GM12865 (cell line): ENCODE measurements at regions not wholly inside any gene's neighbourhood (a gene's known extent, or its start where the extent isn't known, plus 50 kb on each side); places are given as distances from the start of the nearest gene placed in this dataset.
A peak's percentile ranks its signal among the peaks of the same experiment; 100 is the strongest.
"Not testable (repeated sequence)": the region's sequence is repeated elsewhere in the genome, so short reads cannot be mapped to it uniquely, and the experiment has no call there.

ENCODE experiments used
- DNase-seq: peaks from one replicate; pipeline ENCODE4 v3.0.0; 2010; ENCODE audit warnings: low read depth
- H3K4me3 ChIP-seq: 2 replicates; pipeline ENCODE4 v1.5.1; 2011; ENCODE audit warnings: mild to moderate bottlenecking, low read depth, low read length, control low read depth
- TF ChIP-seq, protein P1 (sequence below): IDR thresholded peaks from 2 replicates; pipeline ENCODE4 v1.5.1; 2011; ENCODE audit warnings: low read length, control low read depth, low read depth, inconsistent platforms; ENCODE audit not compliant: insufficient read depth; ENCODE audit errors: missing control alignments

GRCh38 chr15:26294059-26294689 is 431.0 kb upstream of the ATP10A start:
- TF ChIP-seq, protein P1, sequence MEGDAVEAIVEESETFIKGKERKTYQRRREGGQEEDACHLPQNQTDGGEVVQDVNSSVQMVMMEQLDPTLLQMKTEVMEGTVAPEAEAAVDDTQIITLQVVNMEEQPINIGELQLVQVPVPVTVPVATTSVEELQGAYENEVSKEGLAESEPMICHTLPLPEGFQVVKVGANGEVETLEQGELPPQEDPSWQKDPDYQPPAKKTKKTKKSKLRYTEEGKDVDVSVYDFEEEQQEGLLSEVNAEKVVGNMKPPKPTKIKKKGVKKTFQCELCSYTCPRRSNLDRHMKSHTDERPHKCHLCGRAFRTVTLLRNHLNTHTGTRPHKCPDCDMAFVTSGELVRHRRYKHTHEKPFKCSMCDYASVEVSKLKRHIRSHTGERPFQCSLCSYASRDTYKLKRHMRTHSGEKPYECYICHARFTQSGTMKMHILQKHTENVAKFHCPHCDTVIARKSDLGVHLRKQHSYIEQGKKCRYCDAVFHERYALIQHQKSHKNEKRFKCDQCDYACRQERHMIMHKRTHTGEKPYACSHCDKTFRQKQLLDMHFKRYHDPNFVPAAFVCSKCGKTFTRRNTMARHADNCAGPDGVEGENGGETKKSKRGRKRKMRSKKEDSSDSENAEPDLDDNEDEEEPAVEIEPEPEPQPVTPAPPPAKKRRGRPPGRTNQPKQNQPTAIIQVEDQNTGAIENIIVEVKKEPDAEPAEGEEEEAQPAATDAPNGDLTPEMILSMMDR = no peak
- H3K4me3 ChIP-seq = no peak overlapping the region
- DNase-seq = no peak

GRCh38 chr15:26287381-26287780 is 424.3 kb upstream of the ATP10A start:
- no peak overlapping the region for H3K4me3 ChIP-seq

DNA sequence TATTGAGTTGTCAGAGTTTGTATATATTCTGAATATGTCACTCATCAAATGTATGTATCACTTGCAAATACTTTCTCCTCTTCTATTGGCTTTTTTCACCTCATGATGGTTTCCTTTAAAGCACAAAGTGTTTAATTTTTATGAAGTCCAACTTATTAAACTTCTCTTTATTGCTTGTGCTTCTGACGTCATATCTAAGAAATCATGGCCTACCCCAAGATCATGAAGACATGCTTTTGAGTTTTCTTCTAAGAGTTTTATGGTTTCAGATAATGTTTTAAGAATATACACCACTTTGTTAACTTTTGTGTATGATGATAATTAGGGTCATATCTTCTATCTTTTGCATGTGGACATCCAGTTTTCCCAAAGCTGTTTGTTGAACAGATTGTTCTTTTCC is 417.2 kb upstream of the ATP10A start:
- no peak for DNase-seq
- H3K4me3 ChIP-seq = no peak overlapping the region
- TF ChIP-seq, protein P1 = no peak

More at GRCh38 chr15:26287381-26287780, 424.3 kb upstream of the ATP10A start:
- DNase-seq = no peak
- TF ChIP-seq, protein P1 = no peak

GRCh38 chr15:26261966-26262365 is 398.8 kb upstream of the ATP10A start:
- DNase-seq = no peak
- TF ChIP-seq, protein P1 = no peak
- H3K4me3 ChIP-seq = no peak overlapping the region

DNA sequence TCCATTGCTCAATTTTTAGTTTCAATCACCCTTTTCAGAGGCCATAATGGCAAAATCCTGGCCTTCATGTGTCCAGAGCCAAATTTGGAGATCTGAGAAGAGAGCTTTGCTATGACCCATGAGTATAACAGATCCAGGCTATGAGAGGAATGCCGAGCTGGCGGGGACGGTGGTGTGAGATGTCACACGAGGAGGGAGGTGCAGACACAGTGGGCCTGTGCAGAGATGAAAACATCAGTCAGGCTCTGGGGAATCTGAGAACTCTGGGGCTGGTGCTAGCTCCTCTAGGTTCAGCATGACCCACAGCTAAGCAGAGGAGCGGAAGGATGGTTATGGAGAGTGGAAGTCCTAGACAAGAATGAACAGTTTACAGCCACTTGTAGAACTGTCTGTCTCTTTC is 398.3 kb upstream of the ATP10A start:
- TF ChIP-seq, protein P1 = no peak
- no peak for DNase-seq
- no peak overlapping the region for H3K4me3 ChIP-seq

GRCh38 chr15:26260517-26261133 is 397.5 kb upstream of the ATP10A start:
- TF ChIP-seq, protein P1 = peak; percentile 67
- peak; percentile 35 for DNase-seq
- no peak overlapping the region for H3K4me3 ChIP-seq

- no peak overlapping the region for H3K4me3 ChIP-seq
- DNase-seq = no peak
- TF ChIP-seq, protein P1 = no peak
Observed at GRCh38 chr15:26259581-26259980, 396.5 kb upstream of the ATP10A start.

- DNase-seq, H3K4me3 ChIP-seq: not testable (repeated sequence)
Observed at GRCh38 chr15:26244782-26245181, 381.7 kb upstream of the ATP10A start.
